Breast epithelium (tissue), 4 donors: ENCODE measurements at regions not wholly inside any gene's neighbourhood (a gene's known extent, or its start where the extent isn't known, plus 50 kb on each side); places are given as distances from the start of the nearest gene placed in this dataset.

Source experiments
- DNase-seq, 2 donors: peaks; one replicate each; pipeline ENCODE4 v3.0.0-alpha.2; 2019; ENCODE audit warnings: low spot score in 2 of 2
- H3K27ac ChIP-seq, 2 donors: fragments of 200-600 bp; sonication (generic) in 1 of 2; one replicate each; pipeline ENCODE4 v1.5.1; 2016 to 2019; ENCODE audit warnings: mild to moderate bottlenecking in 1 of 2
- H3K27me3 ChIP-seq, 2 donors: fragments of 200-600 bp; sonication (generic) in 1 of 2; one replicate each; pipeline versions ENCODE4 v1.5.1 to v1.6.0; 2017 to 2019; ENCODE audit warnings: control low read depth in 1 of 2, mild to moderate bottlenecking in 1 of 2
- H3K36me3 ChIP-seq: fragments of 200-600 bp; one replicate; pipeline ENCODE4 v1.5.1; 2019
- H3K4me1 ChIP-seq, 2 donors: fragments of 200-600 bp; sonication (generic); one replicate each; pipeline ENCODE4 v1.5.1; 2016 to 2019; ENCODE audit warnings: control low read depth in 1 of 2
- H3K4me3 ChIP-seq, 3 donors: fragments of 200-600 bp; sonication (generic); 1 replicate in 2 of 3; 2 replicates in 1 of 3; pipeline ENCODE4 v1.5.1; 2016 to 2019; ENCODE audit warnings: mild to moderate bottlenecking in 3 of 3, moderate library complexity in 2 of 3
- H3K9me3 ChIP-seq, 2 donors: fragments of 200-600 bp; sonication (generic) in 1 of 2; one replicate each; pipeline ENCODE4 v1.5.1; 2016 to 2019; ENCODE audit warnings: control low read depth in 1 of 2
- POLR2A ChIP-seq: fragments of 450-650 bp; IDR thresholded peaks from one replicate; pipeline ENCODE4 v1.6.1; 2016; ENCODE audit warnings: antibody characterized with exemption, mild to moderate bottlenecking, moderate library complexity
- POLR2AphosphoS5 ChIP-seq, 3 donors: sonication (generic); formaldehyde crosslinking; IDR thresholded peaks; one replicate each; pipeline ENCODE4 v1.6.1; 2017; ENCODE audit warnings: antibody characterized with exemption in 3 of 3
- intact Hi-C: fragments of 100-400 bp; cut with DNase I; formaldehyde crosslinking; loops from one replicate; pipeline ENCODE4 v1.15.1; 2023; ENCODE audit warnings: low total_unique reads
- TF ChIP-seq, protein P1 (sequence below), 3 donors: fragments of 450-650 bp; IDR thresholded peaks; one replicate each; pipeline ENCODE4 v1.5.1; 2016 to 2017; ENCODE audit warnings: antibody characterized with exemption in 3 of 3, mild to moderate bottlenecking in 3 of 3, moderate library complexity in 3 of 3

- H3K27me3 ChIP-seq = no peaks in the 10 kb centered on the region
- H3K4me1 ChIP-seq = no peaks in the 10 kb centered on the region
- intact Hi-C loops = no loop called here
- DNase-seq = no peak
- no peak overlapping the region for H3K27ac ChIP-seq
- no peaks in the 10 kb centered on the region for H3K36me3 ChIP-seq
- TF ChIP-seq POLR2A (no peak), POLR2AphosphoS5 (IDR thresholded peaks at IDR 0.05) (no peak)
- TF ChIP-seq, protein P1, sequence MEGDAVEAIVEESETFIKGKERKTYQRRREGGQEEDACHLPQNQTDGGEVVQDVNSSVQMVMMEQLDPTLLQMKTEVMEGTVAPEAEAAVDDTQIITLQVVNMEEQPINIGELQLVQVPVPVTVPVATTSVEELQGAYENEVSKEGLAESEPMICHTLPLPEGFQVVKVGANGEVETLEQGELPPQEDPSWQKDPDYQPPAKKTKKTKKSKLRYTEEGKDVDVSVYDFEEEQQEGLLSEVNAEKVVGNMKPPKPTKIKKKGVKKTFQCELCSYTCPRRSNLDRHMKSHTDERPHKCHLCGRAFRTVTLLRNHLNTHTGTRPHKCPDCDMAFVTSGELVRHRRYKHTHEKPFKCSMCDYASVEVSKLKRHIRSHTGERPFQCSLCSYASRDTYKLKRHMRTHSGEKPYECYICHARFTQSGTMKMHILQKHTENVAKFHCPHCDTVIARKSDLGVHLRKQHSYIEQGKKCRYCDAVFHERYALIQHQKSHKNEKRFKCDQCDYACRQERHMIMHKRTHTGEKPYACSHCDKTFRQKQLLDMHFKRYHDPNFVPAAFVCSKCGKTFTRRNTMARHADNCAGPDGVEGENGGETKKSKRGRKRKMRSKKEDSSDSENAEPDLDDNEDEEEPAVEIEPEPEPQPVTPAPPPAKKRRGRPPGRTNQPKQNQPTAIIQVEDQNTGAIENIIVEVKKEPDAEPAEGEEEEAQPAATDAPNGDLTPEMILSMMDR (IDR thresholded peaks at IDR 0.05) = no peak
- H3K9me3 ChIP-seq = no peaks in the 10 kb centered on the region
- no peak overlapping the region for H3K4me3 ChIP-seq
These were observed 311.2 kb upstream of the CRIM1 start for GRCh38 chr2:36044411-36044810.

- Histone ChIP-seq H3K27ac (no peak overlapping the region), H3K4me3 (no peak overlapping the region), H3K4me1 (no peaks in the 10 kb centered on the region), H3K27me3 (no peaks in the 10 kb centered on the region), H3K36me3 (no peaks in the 10 kb centered on the region), H3K9me3 (no peaks in the 10 kb centered on the region)
- TF ChIP-seq, protein P1 (IDR thresholded peaks at IDR 0.05) = no peak
- no peak for TF ChIP-seq POLR2A
- no peak for TF ChIP-seq POLR2AphosphoS5 (IDR thresholded peaks at IDR 0.05)
- no peak for DNase-seq
- intact Hi-C loops = no loop called here
These were observed 320.4 kb upstream of the CRIM1 start for GRCh38 chr2:36035137-36035536.

DNA sequence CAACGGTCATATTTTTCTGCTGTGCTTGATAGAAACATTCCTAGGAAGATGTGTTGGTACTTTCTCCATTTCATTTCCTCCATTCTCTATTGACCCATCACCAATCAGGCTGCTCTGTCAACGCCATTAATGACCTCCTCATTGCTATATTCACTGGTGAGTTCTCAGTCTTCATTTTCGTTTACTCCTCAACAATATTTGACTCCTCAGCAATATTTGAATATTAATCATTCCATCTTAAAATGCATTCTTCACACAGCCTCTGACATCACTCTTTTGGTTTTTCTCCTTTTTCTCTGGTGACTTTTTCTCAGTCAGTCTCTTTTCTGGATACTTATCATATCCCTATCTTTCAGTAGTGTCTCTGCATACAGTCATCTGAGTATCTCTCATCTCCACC is 323.5 kb upstream of the CRIM1 start:
- Histone ChIP-seq H3K9me3 (no peaks in the 10 kb centered on the region), H3K4me1 (no peaks in the 10 kb centered on the region), H3K27me3 (no peaks in the 10 kb centered on the region), H3K27ac (no peak overlapping the region), H3K36me3 (no peaks in the 10 kb centered on the region), H3K4me3 (no peak overlapping the region)
- intact Hi-C loops = no loop called here
- DNase-seq = no peak
- no peak for TF ChIP-seq POLR2A
- no peak for TF ChIP-seq POLR2AphosphoS5 (IDR thresholded peaks at IDR 0.05)
- TF ChIP-seq, protein P1 (IDR thresholded peaks at IDR 0.05) = no peak

DNA sequence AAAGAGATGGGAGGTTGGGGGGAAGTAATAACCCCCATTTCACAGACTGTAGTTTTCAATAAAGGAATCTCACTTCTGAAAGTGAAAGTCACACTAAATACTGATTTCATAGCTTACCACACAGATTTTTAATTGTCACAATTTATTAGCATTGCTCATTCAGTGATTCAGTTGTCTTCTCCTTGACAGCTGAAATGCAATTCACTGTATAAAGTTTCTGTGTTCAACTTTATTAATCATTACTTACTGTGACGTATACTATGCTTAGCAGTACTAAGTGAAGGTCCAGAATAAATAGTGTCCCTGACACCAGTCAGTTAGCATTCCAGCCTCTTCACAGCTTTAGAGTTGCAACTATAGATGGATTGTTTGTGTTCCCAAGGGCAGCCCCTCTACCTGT is 324.1 kb upstream of the CRIM1 start:
- no peak for DNase-seq
- H3K9me3 ChIP-seq = no peaks in the 10 kb centered on the region
- no peak overlapping the region for H3K4me3 ChIP-seq
- no peak overlapping the region for H3K27ac ChIP-seq
- no peaks in the 10 kb centered on the region for H3K27me3 ChIP-seq
- intact Hi-C loops = no loop called here
- TF ChIP-seq POLR2A = no peak
- no peak for TF ChIP-seq POLR2AphosphoS5 (IDR thresholded peaks at IDR 0.05)
- TF ChIP-seq, protein P1 (IDR thresholded peaks at IDR 0.05) = no peak
- no peaks in the 10 kb centered on the region for H3K36me3 ChIP-seq
- no peaks in the 10 kb centered on the region for H3K4me1 ChIP-seq

GRCh38 chr2:36027616-36028015 is 328.0 kb upstream of the CRIM1 start:
- Histone ChIP-seq H3K36me3 (no peaks in the 10 kb centered on the region), H3K27me3 (no peaks in the 10 kb centered on the region), H3K4me3 (no peak overlapping the region), H3K27ac (no peak overlapping the region), H3K9me3 (no peaks in the 10 kb centered on the region), H3K4me1 (no peaks in the 10 kb centered on the region)
- intact Hi-C loops = no loop called here
- DNase-seq = no peak
- no peak for TF ChIP-seq POLR2AphosphoS5 (IDR thresholded peaks at IDR 0.05)
- no peak for TF ChIP-seq POLR2A
- TF ChIP-seq, protein P1 (IDR thresholded peaks at IDR 0.05) = no peak
